ENCODE measurements at regions not wholly inside any gene's neighbourhood (a gene's known extent, or its start where the extent isn't known, plus 50 kb on each side); places are given as distances from the start of the nearest gene placed in this dataset.

DNA sequence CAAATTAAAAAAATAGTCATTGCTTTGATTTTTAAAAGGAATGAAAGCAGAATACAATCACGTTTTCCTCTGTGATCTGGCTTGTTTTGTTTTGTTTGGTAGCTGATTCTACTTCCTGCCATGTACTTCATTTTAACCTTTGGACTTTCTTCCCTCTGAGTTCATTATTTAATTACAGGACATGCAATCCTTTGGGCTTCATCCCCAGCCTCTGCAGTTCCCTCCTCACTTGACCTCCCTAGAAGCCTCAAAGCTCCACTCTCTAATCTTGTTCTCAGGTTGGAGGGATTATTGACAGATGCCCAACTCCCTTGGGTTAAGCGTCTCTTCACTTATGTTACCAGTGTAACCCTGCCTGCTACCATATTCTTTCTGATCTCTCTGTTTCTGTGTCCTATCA, 967.9 kb upstream of the SEL1L start:
- TF ChIP-seq, protein P1, sequence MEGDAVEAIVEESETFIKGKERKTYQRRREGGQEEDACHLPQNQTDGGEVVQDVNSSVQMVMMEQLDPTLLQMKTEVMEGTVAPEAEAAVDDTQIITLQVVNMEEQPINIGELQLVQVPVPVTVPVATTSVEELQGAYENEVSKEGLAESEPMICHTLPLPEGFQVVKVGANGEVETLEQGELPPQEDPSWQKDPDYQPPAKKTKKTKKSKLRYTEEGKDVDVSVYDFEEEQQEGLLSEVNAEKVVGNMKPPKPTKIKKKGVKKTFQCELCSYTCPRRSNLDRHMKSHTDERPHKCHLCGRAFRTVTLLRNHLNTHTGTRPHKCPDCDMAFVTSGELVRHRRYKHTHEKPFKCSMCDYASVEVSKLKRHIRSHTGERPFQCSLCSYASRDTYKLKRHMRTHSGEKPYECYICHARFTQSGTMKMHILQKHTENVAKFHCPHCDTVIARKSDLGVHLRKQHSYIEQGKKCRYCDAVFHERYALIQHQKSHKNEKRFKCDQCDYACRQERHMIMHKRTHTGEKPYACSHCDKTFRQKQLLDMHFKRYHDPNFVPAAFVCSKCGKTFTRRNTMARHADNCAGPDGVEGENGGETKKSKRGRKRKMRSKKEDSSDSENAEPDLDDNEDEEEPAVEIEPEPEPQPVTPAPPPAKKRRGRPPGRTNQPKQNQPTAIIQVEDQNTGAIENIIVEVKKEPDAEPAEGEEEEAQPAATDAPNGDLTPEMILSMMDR (IDR thresholded peaks at IDR 0.05): no peak
- no peak for TF ChIP-seq POLR2A (IDR thresholded peaks at IDR 0.05)
